Activated CD8-positive, alpha-beta T cell treated with anti-CD3 and anti-CD28 coated beads for 36 hours (primary cell): ENCODE measurements at regions not wholly inside any gene's neighbourhood (a gene's known extent, or its start where the extent isn't known, plus 50 kb on each side); places are given as distances from the start of the nearest gene placed in this dataset.

Experiments used
- ATAC-seq: fragments of 200-7000 bp; cut with Tn5 transposase; one replicate; pipeline ENCODE4 v1.10.0; 2021; ENCODE audit warnings: mild to moderate bottlenecking, moderate library complexity
- CTCF ChIA-PET: fragments of 350-600 bp; sonication (Branson Sonifier 250); formaldehyde crosslinking; loops from one replicate; lab custom pipeline; 2021; ENCODE audit warnings: antibody characterized with exemption; lab: Charles Lee
- POLR2A ChIA-PET: fragments of 350-600 bp; sonication (Branson Sonifier 250); formaldehyde crosslinking; loops from one replicate; lab custom pipeline; 2021; ENCODE audit warnings: antibody characterized with exemption; lab: Charles Lee
- DNase-seq: peaks from one replicate; pipeline ENCODE4 v3.0.0-alpha.2; 2020
- H3K27ac Mint-ChIP-seq: one replicate; pipeline ENCODE4 v1.8.0; 2021; ENCODE audit warnings: mild to moderate bottlenecking, mixed read lengths
- H3K27me3 Mint-ChIP-seq: one replicate; pipeline ENCODE4 v1.8.0; 2021; ENCODE audit warnings: mixed read lengths
- H3K36me3 Mint-ChIP-seq: one replicate; pipeline ENCODE4 v1.8.0; 2021; ENCODE audit warnings: low read depth, mixed read lengths
- H3K4me1 Mint-ChIP-seq: one replicate; pipeline ENCODE4 v1.8.0; 2021; ENCODE audit warnings: low read depth, mixed read lengths
- H3K4me3 Mint-ChIP-seq: one replicate; pipeline ENCODE4 v1.8.0; 2021; ENCODE audit warnings: mild to moderate bottlenecking, moderate library complexity, mixed read lengths
- H3K9me3 Mint-ChIP-seq: one replicate; pipeline ENCODE4 v1.8.0; 2021; ENCODE audit warnings: mixed read lengths
- intact Hi-C: fragments of 100-400 bp; cut with micrococcal nuclease; formaldehyde crosslinking; loops from one replicate; pipeline ENCODE4 v1.10.0; 2022
- TF ChIP-seq, protein P1 (sequence below): fragments of 200-600 bp; IDR thresholded peaks from one replicate; pipeline ENCODE4 v1.8.0; 2022; ENCODE audit warnings: antibody characterized with exemption, mild to moderate bottlenecking

- intact Hi-C loops, result no loop called here
- H3K4me3 Mint-ChIP-seq, result no peak overlapping the region
- ChIA-PET CTCF (no interaction called here), POLR2A (no interaction called here)
- DNase-seq, result no peak
- H3K9me3 Mint-ChIP-seq, result peaks cover 4% of the 10 kb centered on the region
- ATAC-seq, result no peak
- TF ChIP-seq, protein P1, sequence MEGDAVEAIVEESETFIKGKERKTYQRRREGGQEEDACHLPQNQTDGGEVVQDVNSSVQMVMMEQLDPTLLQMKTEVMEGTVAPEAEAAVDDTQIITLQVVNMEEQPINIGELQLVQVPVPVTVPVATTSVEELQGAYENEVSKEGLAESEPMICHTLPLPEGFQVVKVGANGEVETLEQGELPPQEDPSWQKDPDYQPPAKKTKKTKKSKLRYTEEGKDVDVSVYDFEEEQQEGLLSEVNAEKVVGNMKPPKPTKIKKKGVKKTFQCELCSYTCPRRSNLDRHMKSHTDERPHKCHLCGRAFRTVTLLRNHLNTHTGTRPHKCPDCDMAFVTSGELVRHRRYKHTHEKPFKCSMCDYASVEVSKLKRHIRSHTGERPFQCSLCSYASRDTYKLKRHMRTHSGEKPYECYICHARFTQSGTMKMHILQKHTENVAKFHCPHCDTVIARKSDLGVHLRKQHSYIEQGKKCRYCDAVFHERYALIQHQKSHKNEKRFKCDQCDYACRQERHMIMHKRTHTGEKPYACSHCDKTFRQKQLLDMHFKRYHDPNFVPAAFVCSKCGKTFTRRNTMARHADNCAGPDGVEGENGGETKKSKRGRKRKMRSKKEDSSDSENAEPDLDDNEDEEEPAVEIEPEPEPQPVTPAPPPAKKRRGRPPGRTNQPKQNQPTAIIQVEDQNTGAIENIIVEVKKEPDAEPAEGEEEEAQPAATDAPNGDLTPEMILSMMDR, result no peak
- no peak overlapping the region for H3K27ac Mint-ChIP-seq
- H3K36me3 Mint-ChIP-seq, result no peaks in the 10 kb centered on the region
- no peaks in the 10 kb centered on the region for H3K4me1 Mint-ChIP-seq
- no peaks in the 10 kb centered on the region for H3K27me3 Mint-ChIP-seq
These were observed 1668.9 kb upstream of the MIR17HG start for GRCh38 chr13:89678466-89679121.

DNA sequence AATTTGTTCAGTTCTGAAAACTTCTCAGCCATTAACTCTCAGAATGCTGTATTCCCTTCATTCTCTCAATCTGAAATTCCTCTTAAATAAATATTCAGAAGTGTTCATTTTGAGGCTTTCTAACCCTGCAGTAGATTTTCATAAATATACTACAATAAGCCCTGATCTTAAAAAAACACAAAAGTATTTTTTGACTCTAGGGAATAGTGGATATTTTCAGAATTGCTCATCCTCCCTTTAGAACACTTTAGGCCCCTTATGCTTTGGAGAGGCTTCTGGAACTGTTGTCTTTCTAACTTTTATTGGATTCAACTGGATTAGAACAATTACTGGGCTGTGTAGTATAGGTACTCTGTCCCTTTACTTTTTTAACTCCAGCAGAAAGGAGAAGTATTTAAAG is 1662.6 kb upstream of the MIR17HG start:
- ChIA-PET CTCF (no interaction called here), POLR2A (no interaction called here)
- H3K4me1 Mint-ChIP-seq, result no peaks in the 10 kb centered on the region
- H3K27me3 Mint-ChIP-seq, result no peaks in the 10 kb centered on the region
- H3K4me3 Mint-ChIP-seq, result no peak overlapping the region
- no peak for DNase-seq
- intact Hi-C loops, result no loop called here
- no peak overlapping the region for H3K27ac Mint-ChIP-seq
- TF ChIP-seq, protein P1, result no peak
- H3K9me3 Mint-ChIP-seq, result peaks cover 7% of the 10 kb centered on the region
- no peaks in the 10 kb centered on the region for H3K36me3 Mint-ChIP-seq
- ATAC-seq, result no peak

- POLR2A ChIA-PET, result no interaction called here
- intact Hi-C loops, result no loop called here
- H3K4me1 Mint-ChIP-seq, result no peaks in the 10 kb centered on the region
- CTCF ChIA-PET, result no interaction called here
- H3K27me3 Mint-ChIP-seq, result no peaks in the 10 kb centered on the region
- ATAC-seq, result no peak
- H3K9me3 Mint-ChIP-seq, result peaks cover 4% of the 10 kb centered on the region
- H3K36me3 Mint-ChIP-seq, result no peaks in the 10 kb centered on the region
- no peak for DNase-seq
- no peak overlapping the region for H3K4me3 Mint-ChIP-seq
- no peak overlapping the region for H3K27ac Mint-ChIP-seq
- TF ChIP-seq, protein P1, result no peak
These were observed 1661.3 kb upstream of the MIR17HG start for GRCh38 chr13:89686171-89686570.

GRCh38 chr13:89687066-89687465 is 1660.4 kb upstream of the MIR17HG start:
- H3K4me3 Mint-ChIP-seq, result no peak overlapping the region
- intact Hi-C loops, result no loop called here

DNA sequence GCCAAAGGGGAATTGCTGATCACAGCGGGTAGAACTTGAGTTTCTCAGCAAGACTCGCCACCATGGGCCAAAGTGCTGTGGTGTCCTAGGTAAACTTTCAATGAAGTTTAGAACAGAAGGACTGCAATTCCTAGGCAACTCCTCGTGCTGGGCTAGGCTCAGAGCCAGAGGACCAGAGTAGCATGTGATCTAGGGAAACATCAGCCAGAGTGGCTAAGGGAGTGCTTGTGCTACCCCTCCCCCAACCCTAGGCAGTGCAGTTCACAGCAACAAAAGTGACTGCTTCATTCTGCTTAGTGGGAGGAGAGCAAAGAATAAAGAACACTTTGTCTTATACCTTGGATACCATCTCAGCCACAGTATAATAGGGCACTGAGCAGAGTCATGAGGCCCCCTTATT is 1658.6 kb upstream of the MIR17HG start:
- Mint-ChIP-seq H3K9me3 (peaks cover 4% of the 10 kb centered on the region), H3K4me3 (no peak overlapping the region), H3K4me1 (no peaks in the 10 kb centered on the region), H3K36me3 (no peaks in the 10 kb centered on the region), H3K27me3 (no peaks in the 10 kb centered on the region), H3K27ac (no peak overlapping the region)
- DNase-seq, result no peak
- ChIA-PET CTCF (no interaction called here), POLR2A (no interaction called here)
- TF ChIP-seq, protein P1, result no peak
- intact Hi-C loops, result no loop called here
- no peak for ATAC-seq

More at GRCh38 chr13:89687066-89687465, 1660.4 kb upstream of the MIR17HG start:
- H3K27ac Mint-ChIP-seq, result no peak overlapping the region
- CTCF ChIA-PET, result no interaction called here
- ATAC-seq, result no peak
- peaks cover 4% of the 10 kb centered on the region for H3K9me3 Mint-ChIP-seq
- no peaks in the 10 kb centered on the region for H3K27me3 Mint-ChIP-seq
- POLR2A ChIA-PET, result no interaction called here
- no peak for DNase-seq
- TF ChIP-seq, protein P1, result no peak
- H3K4me1 Mint-ChIP-seq, result no peaks in the 10 kb centered on the region
- no peaks in the 10 kb centered on the region for H3K36me3 Mint-ChIP-seq
